ENCODE measurements at regions not wholly inside any gene's neighbourhood (a gene's known extent, or its start where the extent isn't known, plus 50 kb on each side); places are given as distances from the start of the nearest gene placed in this dataset.
A peak's percentile ranks its signal among the peaks of the same experiment; 100 is the strongest.

DNA sequence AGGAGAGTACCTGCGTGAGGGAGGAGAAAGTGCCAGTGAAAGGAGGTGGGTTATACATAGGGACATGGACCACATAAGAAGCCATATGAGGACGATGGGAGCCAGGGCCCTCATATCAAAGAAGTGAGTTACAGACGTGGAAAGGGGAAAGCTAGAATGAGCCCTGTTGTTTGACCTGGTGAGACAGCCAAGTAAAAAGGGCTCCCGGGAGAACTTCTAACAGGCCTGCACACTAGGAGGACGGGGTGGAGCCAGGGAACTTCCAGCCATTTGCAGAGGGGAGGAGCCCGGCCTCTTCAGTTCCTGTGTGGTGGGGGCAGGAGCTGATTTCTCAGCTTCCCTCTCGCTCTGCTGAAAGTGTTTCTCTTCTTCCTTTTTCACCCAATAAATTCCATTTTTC is 84.1 kb upstream of the SLC66A3 start:
- ATAC-seq (ENCODE audit: low read depth in 2 of 2) (peak in 1 of 2 donors; percentile 48), DNase-seq (no peak)
- Mint-ChIP-seq H3K27ac (no peak overlapping the region), H3K36me3 (no peaks in the 10 kb centered on the region), H3K9me3 (no peaks in the 10 kb centered on the region), H3K4me1 (peaks cover 2 to 22% (median 14%) of the 10 kb centered on the region in 4 donors), H3K27me3 (peaks cover 19% of the 10 kb centered on the region), H3K4me3 (peak overlapping the region in 2 of 4 donors; percentile 10 to 79)
- Histone ChIP-seq H3K4me3 (ENCODE audit: low read depth, low read length) (no peak overlapping the region), H3K4me1 (ENCODE audit: control insufficient read depth, insufficient read depth, low read length, poor library complexity, severe bottlenecking) (peaks cover 14% of the 10 kb centered on the region), H3K27me3 (ENCODE audit: control insufficient read depth, insufficient read depth, low read length) (no peaks in the 10 kb centered on the region), H3K27ac (ENCODE audit: insufficient read depth, low read length, poor library complexity, severe bottlenecking) (no peak overlapping the region), H3K9me3 (ENCODE audit: control insufficient read depth in 2 of 2, low read length in 2 of 2) (no peaks in the 10 kb centered on the region), H3K36me3 (ENCODE audit: control insufficient read depth, insufficient read depth, low read length) (no peaks in the 10 kb centered on the region)

DNA sequence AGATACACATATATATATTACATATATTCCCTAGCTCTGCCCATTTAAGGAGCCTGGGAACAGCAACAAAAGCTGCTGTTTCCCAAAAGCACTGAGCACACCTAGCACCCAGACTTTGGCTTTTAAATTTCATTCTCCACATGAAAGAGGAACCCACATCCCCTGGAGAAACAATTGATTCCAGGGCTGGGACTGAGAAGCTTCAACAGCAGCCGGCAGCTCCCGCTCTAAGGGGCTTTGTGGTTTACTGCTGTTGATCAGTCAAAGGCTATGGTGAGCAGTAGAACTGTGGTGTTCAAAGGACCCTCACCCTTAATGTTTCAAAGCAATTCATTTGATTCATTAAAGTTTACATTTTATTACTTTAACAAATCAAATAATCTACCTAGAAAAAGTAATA is 83.3 kb upstream of the SLC66A3 start:
- Mint-ChIP-seq H3K27me3 (peaks cover 25% of the 10 kb centered on the region), H3K27ac (no peak overlapping the region), H3K4me3 (no peak overlapping the region), H3K36me3 (no peaks in the 10 kb centered on the region), H3K4me1 (peaks cover 2 to 22% (median 14%) of the 10 kb centered on the region in 4 donors), H3K9me3 (no peaks in the 10 kb centered on the region)
- Histone ChIP-seq H3K4me3 (ENCODE audit: low read depth, low read length) (no peak overlapping the region), H3K36me3 (ENCODE audit: control insufficient read depth, insufficient read depth, low read length) (no peaks in the 10 kb centered on the region), H3K27ac (ENCODE audit: insufficient read depth, low read length, poor library complexity, severe bottlenecking) (no peak overlapping the region), H3K27me3 (ENCODE audit: control insufficient read depth, insufficient read depth, low read length) (no peaks in the 10 kb centered on the region), H3K4me1 (ENCODE audit: control insufficient read depth, insufficient read depth, low read length, poor library complexity, severe bottlenecking) (peaks cover 14% of the 10 kb centered on the region), H3K9me3 (ENCODE audit: control insufficient read depth in 2 of 2, low read length in 2 of 2) (no peaks in the 10 kb centered on the region)
- ATAC-seq (ENCODE audit: low read depth in 2 of 2) (no peak), DNase-seq (no peak)

DNA sequence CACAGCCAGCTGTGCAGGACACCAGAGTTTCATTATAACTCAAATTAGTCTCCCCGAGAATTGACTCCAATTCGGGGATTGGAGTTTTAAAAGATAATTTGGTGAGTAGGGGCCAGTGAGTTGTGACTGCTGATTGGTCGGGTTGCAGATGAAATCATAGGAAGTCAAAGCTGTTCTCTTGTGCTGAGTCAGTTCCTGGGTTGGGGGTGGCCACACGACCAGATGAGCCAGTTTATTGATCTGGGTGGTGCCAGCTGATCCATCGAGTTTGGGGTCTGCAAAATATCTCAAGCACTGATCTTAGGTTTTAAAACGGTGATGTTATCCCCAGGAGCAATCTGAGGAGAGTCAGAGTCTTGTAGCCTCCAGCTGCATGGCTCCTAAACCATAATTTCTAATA is 82.7 kb upstream of the SLC66A3 start:
- Mint-ChIP-seq H3K4me3 (peak overlapping the region in 1 of 4 donors; percentile 7), H3K4me1 (peaks cover 2 to 22% (median 14%) of the 10 kb centered on the region in 4 donors), H3K27me3 (peaks cover 25% of the 10 kb centered on the region), H3K9me3 (no peaks in the 10 kb centered on the region), H3K27ac (peak overlapping the region in 1 of 3 donors; percentile 70), H3K36me3 (no peaks in the 10 kb centered on the region)
- ATAC-seq (ENCODE audit: low read depth in 2 of 2) (no peak), DNase-seq (peak in 1 of 3 donors; percentile 8)
- Histone ChIP-seq H3K9me3 (ENCODE audit: control insufficient read depth in 2 of 2, low read length in 2 of 2) (no peaks in the 10 kb centered on the region), H3K36me3 (ENCODE audit: control insufficient read depth, insufficient read depth, low read length) (no peaks in the 10 kb centered on the region), H3K4me3 (ENCODE audit: low read depth, low read length) (no peak overlapping the region), H3K27me3 (ENCODE audit: control insufficient read depth, insufficient read depth, low read length) (no peaks in the 10 kb centered on the region), H3K27ac (ENCODE audit: insufficient read depth, low read length, poor library complexity, severe bottlenecking) (no peak overlapping the region), H3K4me1 (ENCODE audit: control insufficient read depth, insufficient read depth, low read length, poor library complexity, severe bottlenecking) (peaks cover 14% of the 10 kb centered on the region)

DNA sequence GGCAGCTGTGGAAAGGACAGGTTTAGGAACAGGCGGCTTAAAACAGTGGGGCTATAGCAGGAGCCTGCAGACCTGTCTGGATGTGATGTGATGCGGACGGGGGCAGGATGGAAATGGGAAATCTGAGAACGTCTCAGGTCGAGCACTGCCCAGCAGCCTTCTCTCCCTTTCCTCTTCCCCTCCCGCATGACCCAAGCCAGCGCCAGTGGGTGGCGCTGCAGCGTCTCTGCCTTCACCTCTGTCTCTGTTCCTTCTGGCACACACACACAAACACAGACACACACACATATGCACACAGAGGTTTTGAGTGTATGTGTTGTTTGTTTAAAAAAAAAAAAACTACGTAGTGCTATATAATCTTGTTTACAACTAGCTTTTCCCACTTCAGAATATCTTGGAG is 82.0 kb upstream of the SLC66A3 start:
- Histone ChIP-seq H3K27me3 (ENCODE audit: control insufficient read depth, insufficient read depth, low read length) (no peaks in the 10 kb centered on the region), H3K27ac (ENCODE audit: insufficient read depth, low read length, poor library complexity, severe bottlenecking) (no peak overlapping the region), H3K4me3 (ENCODE audit: low read depth, low read length) (no peak overlapping the region), H3K4me1 (ENCODE audit: control insufficient read depth, insufficient read depth, low read length, poor library complexity, severe bottlenecking) (peaks cover 14% of the 10 kb centered on the region), H3K9me3 (ENCODE audit: control insufficient read depth in 2 of 2, low read length in 2 of 2) (no peaks in the 10 kb centered on the region), H3K36me3 (ENCODE audit: control insufficient read depth, insufficient read depth, low read length) (no peaks in the 10 kb centered on the region)
- H3K27me3 Mint-ChIP-seq, result peaks cover 25% of the 10 kb centered on the region
- H3K9me3 Mint-ChIP-seq, result peaks cover 0 to 1% (median 0%) of the 10 kb centered on the region in 7 donors
- no peaks in the 10 kb centered on the region for H3K36me3 Mint-ChIP-seq
- ATAC-seq (ENCODE audit: low read depth in 2 of 2), result no peak
- H3K4me3 Mint-ChIP-seq, result no peak overlapping the region
- DNase-seq, result peak in 1 of 3 donors; percentile 8
- peak overlapping the region in 1 of 3 donors; percentile 42 for H3K27ac Mint-ChIP-seq
- peaks cover 2 to 22% (median 14%) of the 10 kb centered on the region in 4 donors for H3K4me1 Mint-ChIP-seq

DNA sequence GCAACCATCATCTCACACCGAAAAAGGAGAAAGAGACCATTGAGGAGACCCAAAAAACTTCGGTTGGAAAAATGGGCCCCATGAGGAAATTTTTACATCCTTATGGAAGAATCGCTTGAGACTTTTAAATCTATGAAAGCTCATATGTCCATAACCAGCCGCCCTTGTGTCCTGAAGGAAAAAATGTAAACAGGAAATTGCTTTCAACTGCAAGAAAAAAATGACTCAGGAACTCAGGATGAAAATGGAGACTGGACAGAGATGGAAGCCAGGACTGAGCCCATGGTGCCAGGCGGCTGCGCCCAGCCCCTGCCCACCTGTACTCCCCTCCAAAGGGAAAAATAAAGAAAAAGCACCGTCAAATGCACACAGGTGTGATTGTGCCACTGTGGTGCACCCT is 81.5 kb upstream of the SLC66A3 start:
- Mint-ChIP-seq H3K27me3 (peaks cover 25% of the 10 kb centered on the region), H3K36me3 (no peaks in the 10 kb centered on the region)
- ATAC-seq (ENCODE audit: low read depth in 2 of 2), result no peak

DNA sequence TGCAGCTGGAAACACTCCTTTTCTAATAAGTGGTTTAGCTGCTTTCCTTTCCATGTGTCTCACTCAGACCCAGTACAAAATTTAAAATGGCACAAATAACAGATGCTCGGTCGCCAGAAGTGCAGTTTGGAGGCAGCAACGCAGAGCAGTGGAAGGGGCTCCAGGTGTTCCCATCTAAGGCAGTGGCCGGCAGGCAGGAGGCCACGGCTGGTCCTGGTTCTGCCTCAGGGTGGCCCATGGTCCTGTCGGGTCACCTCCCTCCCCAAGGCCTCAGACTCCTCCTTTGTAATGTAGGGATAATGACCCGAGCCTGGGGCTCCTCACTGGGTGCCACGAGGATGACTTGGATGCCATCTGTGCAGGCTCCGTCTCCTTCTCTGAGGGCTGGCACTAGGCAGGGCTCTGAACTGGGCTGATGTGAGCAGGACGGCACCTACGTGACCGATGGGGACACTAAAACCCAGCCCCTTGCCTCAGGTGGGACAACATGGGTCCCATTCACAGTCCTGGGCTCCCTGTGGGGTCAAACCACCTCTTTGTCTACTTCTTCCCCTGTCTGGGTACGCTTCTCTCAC is 80.9 kb upstream of the SLC66A3 start:
- DNase-seq (no peak), ATAC-seq (ENCODE audit: low read depth in 2 of 2) (no peak)
- Histone ChIP-seq H3K27ac (ENCODE audit: insufficient read depth, low read length, poor library complexity, severe bottlenecking) (no peak overlapping the region), H3K27me3 (ENCODE audit: control insufficient read depth, insufficient read depth, low read length) (no peaks in the 10 kb centered on the region), H3K36me3 (ENCODE audit: control insufficient read depth, insufficient read depth, low read length) (no peaks in the 10 kb centered on the region), H3K9me3 (ENCODE audit: control insufficient read depth in 2 of 2, low read length in 2 of 2) (no peaks in the 10 kb centered on the region), H3K4me1 (ENCODE audit: control insufficient read depth, insufficient read depth, low read length, poor library complexity, severe bottlenecking) (peaks cover 14% of the 10 kb centered on the region), H3K4me3 (ENCODE audit: low read depth, low read length) (no peak overlapping the region)
- peaks cover 25% of the 10 kb centered on the region for H3K27me3 Mint-ChIP-seq
- peaks cover 0 to 1% (median 0%) of the 10 kb centered on the region in 7 donors for H3K9me3 Mint-ChIP-seq
- H3K27ac Mint-ChIP-seq, result no peak overlapping the region
- H3K4me3 Mint-ChIP-seq, result no peak overlapping the region
- H3K36me3 Mint-ChIP-seq, result no peaks in the 10 kb centered on the region
- H3K4me1 Mint-ChIP-seq, result peaks cover 2 to 22% (median 14%) of the 10 kb centered on the region in 4 donors

More for the DNA sequence above, 81.5 kb upstream of the SLC66A3 start:
- Histone ChIP-seq H3K27me3 (ENCODE audit: control insufficient read depth, insufficient read depth, low read length) (no peaks in the 10 kb centered on the region), H3K27ac (ENCODE audit: insufficient read depth, low read length, poor library complexity, severe bottlenecking) (no peak overlapping the region), H3K9me3 (ENCODE audit: control insufficient read depth in 2 of 2, low read length in 2 of 2) (no peaks in the 10 kb centered on the region), H3K4me3 (ENCODE audit: low read depth, low read length) (no peak overlapping the region), H3K36me3 (ENCODE audit: control insufficient read depth, insufficient read depth, low read length) (no peaks in the 10 kb centered on the region), H3K4me1 (ENCODE audit: control insufficient read depth, insufficient read depth, low read length, poor library complexity, severe bottlenecking) (peaks cover 14% of the 10 kb centered on the region)
- Mint-ChIP-seq H3K4me1 (peaks cover 2 to 22% (median 14%) of the 10 kb centered on the region in 4 donors), H3K9me3 (peaks cover 0 to 1% (median 0%) of the 10 kb centered on the region in 7 donors), H3K27ac (no peak overlapping the region), H3K4me3 (no peak overlapping the region)
- DNase-seq, result no peak

GRCh38 chr2:11075221-11075620 is 80.0 kb upstream of the SLC66A3 start:
- no peaks in the 10 kb centered on the region for H3K36me3 Mint-ChIP-seq
- H3K4me3 Mint-ChIP-seq, result no peak overlapping the region
- Histone ChIP-seq H3K36me3 (ENCODE audit: control insufficient read depth, insufficient read depth, low read length) (no peaks in the 10 kb centered on the region), H3K9me3 (ENCODE audit: control insufficient read depth in 2 of 2, low read length in 2 of 2) (no peaks in the 10 kb centered on the region), H3K27me3 (ENCODE audit: control insufficient read depth, insufficient read depth, low read length) (no peaks in the 10 kb centered on the region), H3K27ac (ENCODE audit: insufficient read depth, low read length, poor library complexity, severe bottlenecking) (no peak overlapping the region), H3K4me3 (ENCODE audit: low read depth, low read length) (no peak overlapping the region), H3K4me1 (ENCODE audit: control insufficient read depth, insufficient read depth, low read length, poor library complexity, severe bottlenecking) (peaks cover 14% of the 10 kb centered on the region)
- H3K9me3 Mint-ChIP-seq, result peaks cover 0 to 1% (median 0%) of the 10 kb centered on the region in 7 donors
- H3K27me3 Mint-ChIP-seq, result peaks cover 25% of the 10 kb centered on the region
- peaks cover 2 to 22% (median 14%) of the 10 kb centered on the region in 4 donors for H3K4me1 Mint-ChIP-seq
- ATAC-seq (ENCODE audit: low read depth in 2 of 2) (no peak), DNase-seq (no peak)
- H3K27ac Mint-ChIP-seq, result peak overlapping the region in 1 of 3 donors; percentile 17

DNA sequence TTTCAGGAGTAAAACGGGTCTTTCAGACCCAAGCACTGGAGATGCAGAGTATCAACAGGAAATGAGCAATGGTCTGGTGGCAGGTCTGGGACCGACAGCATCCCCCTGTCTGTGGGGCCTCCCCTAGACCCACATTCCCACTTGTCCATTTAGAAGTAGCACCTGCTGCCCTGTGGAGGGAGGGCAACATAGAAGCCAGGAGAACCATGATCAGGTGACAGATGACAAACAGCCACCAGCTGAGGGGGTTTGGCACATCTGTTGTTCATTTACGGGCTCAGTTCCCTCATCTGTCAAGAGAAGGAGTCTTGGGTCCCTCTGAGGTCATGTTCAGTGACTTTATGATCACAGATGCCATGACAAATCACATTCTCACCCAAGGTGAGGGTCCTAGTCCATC is 77.9 kb upstream of the SLC66A3 start:
- ATAC-seq (ENCODE audit: low read depth in 2 of 2), result no peak
- H3K27ac Mint-ChIP-seq, result no peak overlapping the region
- H3K9me3 Mint-ChIP-seq, result peaks cover 0 to 1% (median 0%) of the 10 kb centered on the region in 7 donors
- H3K4me1 ChIP-seq (ENCODE audit: control insufficient read depth, insufficient read depth, low read length, poor library complexity, severe bottlenecking), result peaks cover 7% of the 10 kb centered on the region
- no peaks in the 10 kb centered on the region for H3K36me3 ChIP-seq (ENCODE audit: control insufficient read depth, insufficient read depth, low read length)
- peaks cover 22% of the 10 kb centered on the region for H3K27me3 Mint-ChIP-seq
- no peak for DNase-seq
- no peak overlapping the region for H3K27ac ChIP-seq (ENCODE audit: insufficient read depth, low read length, poor library complexity, severe bottlenecking)
- H3K4me1 Mint-ChIP-seq, result peaks cover 0 to 7% (median 4%) of the 10 kb centered on the region in 4 donors
- no peak overlapping the region for H3K4me3 ChIP-seq (ENCODE audit: low read depth, low read length)
- no peaks in the 10 kb centered on the region for H3K9me3 ChIP-seq (ENCODE audit: control insufficient read depth in 2 of 2, low read length in 2 of 2)
- H3K27me3 ChIP-seq (ENCODE audit: control insufficient read depth, insufficient read depth, low read length), result no peaks in the 10 kb centered on the region
- no peaks in the 10 kb centered on the region for H3K36me3 Mint-ChIP-seq
- H3K4me3 Mint-ChIP-seq, result no peak overlapping the region
